HepG2 (cell line): ENCODE measurements at regions not wholly inside any gene's neighbourhood (a gene's known extent, or its start where the extent isn't known, plus 50 kb on each side); places are given as distances from the start of the nearest gene placed in this dataset.
"Not testable (repeated sequence)": the region's sequence is repeated elsewhere in the genome, so short reads cannot be mapped to it uniquely, and the experiment has no call there.

ENCODE experiments used
- ATAC-seq: fragments of 200-7000 bp; cut with Tn5 transposase; 3 replicates; pipeline ENCODE4 v1.9.1; 2020; ENCODE audit warnings: mild to moderate bottlenecking, moderate library complexity
- BruUV-seq: library from RNA; stranded (reverse); fragments of 400-500 nt; replicated peaks from 2 replicates; lab custom pipeline; 2021; lab: Mats Ljungman, UMichigan
- CTCF ChIA-PET: fragments of 300-600 bp; formaldehyde crosslinking; extraction: SDS; loops from one replicate; lab custom pipeline; 2021; ENCODE audit warnings: low total read pairs, inconsistent platforms, low intra/inter-chr PET ratio; lab: Yijun Ruan, JAX
- POLR2A ChIA-PET: fragments of 350-600 bp; sonication (Branson Sonifier 250); formaldehyde crosslinking; loops from one replicate; lab custom pipeline; 2020; ENCODE audit warnings: antibody characterized with exemption, inconsistent platforms; lab: Yijun Ruan, JAX
- DNase-seq: peaks from one replicate; pipeline ENCODE4 v3.0.0-alpha.2; 2015; ENCODE audit warnings: low spot score
- FAIRE-seq: peaks from 3 replicates; lab custom pipeline; 2011; peaks lifted over from hg19 to GRCh38; lab: Jason Lieb, UNC
- H2AFZ ChIP-seq: one replicate; pipeline ENCODE4 v1.6.1; 2011; ENCODE audit warnings: low read length, inconsistent platforms
- H3K27ac ChIP-seq: fragments of 300-600 bp; 3 replicates; pipeline ENCODE4 v1.8.0; 2011; ENCODE audit warnings: mixed run types, mild to moderate bottlenecking, mixed read lengths, low read length, inconsistent platforms; ENCODE audit not compliant: insufficient read depth; ENCODE audit errors: extremely low read length
- H3K27me3 ChIP-seq, 2 experiments: fragments of 200-600 bp in 1 of 2; 2 replicates in 1 of 2; 3 replicates in 1 of 2; pipeline versions ENCODE4 v1.6.0 to v1.8.0; 2011; ENCODE audit warnings: low read length in 2 of 2, mild to moderate bottlenecking in 2 of 2, moderate library complexity in 2 of 2, inconsistent platforms in 1 of 2; ENCODE audit not compliant: insufficient read depth in 2 of 2, control insufficient read depth in 1 of 2
- H3K36me3 ChIP-seq, 2 experiments: fragments of 200-600 bp in 1 of 2; replicated peaks in 1 of 2; 2 replicates in 1 of 2; 3 replicates in 1 of 2; pipeline versions ENCODE4 v1.5.1 to v1.8.0; 2011; ENCODE audit warnings: low read length in 2 of 2, inconsistent platforms in 1 of 2; ENCODE audit not compliant: insufficient read depth in 2 of 2, control insufficient read depth in 1 of 2
- H3K4me1 ChIP-seq: 2 replicates; pipeline ENCODE4 v1.5.1; 2012; ENCODE audit warnings: low read length, inconsistent platforms; ENCODE audit not compliant: insufficient read depth
- H3K4me2 ChIP-seq: 2 replicates; pipeline ENCODE4 v1.6.0; 2011; ENCODE audit warnings: low read depth, low read length, inconsistent platforms
- H3K4me3 ChIP-seq, 3 experiments: fragments of 200-600 bp in 1 of 3; sonication (generic), shearing (Covaris generic) in 1 of 3; replicated peaks in 1 of 3; 2 replicates each; pipeline ENCODE4 v1.5.1; 2011 to 2016; ENCODE audit warnings: low read length in 3 of 3, inconsistent platforms in 2 of 3, low read depth in 2 of 3, mild to moderate bottlenecking in 2 of 3, control low read depth in 1 of 3, mixed read lengths in 1 of 3; ENCODE audit not compliant: insufficient read depth in 1 of 3
- H3K79me2 ChIP-seq: one replicate; pipeline ENCODE4 v1.6.1; 2011; ENCODE audit warnings: low read length, inconsistent platforms; ENCODE audit not compliant: insufficient read depth
- H3K9ac ChIP-seq: 2 replicates; pipeline ENCODE4 v1.6.0; 2011; ENCODE audit warnings: mild to moderate bottlenecking, low read depth, low read length, inconsistent platforms; ENCODE audit not compliant: insufficient read depth
- H3K9me3 ChIP-seq: 2 replicates; pipeline ENCODE4 v1.5.1; 2012; ENCODE audit warnings: mild to moderate bottlenecking, low read length
- H4K20me1 ChIP-seq: 2 replicates; pipeline ENCODE4 v1.6.0; 2011; ENCODE audit warnings: inconsistent platforms, mild to moderate bottlenecking, low read length, moderate library complexity; ENCODE audit not compliant: insufficient read depth
- ARID4A ChIP-seq: sonication (generic); formaldehyde crosslinking; IDR thresholded peaks from 2 replicates; pipeline ENCODE4 v1.5.0; 2020; ENCODE audit warnings: mild to moderate bottlenecking, missing genetic modification reagents, borderline replicate concordance
- CBX2 ChIP-seq, 2 experiments: fragments of 200-600 bp in 1 of 2; sonication (generic); formaldehyde crosslinking in 1 of 2; IDR thresholded peaks; 2 replicates each; pipeline versions ENCODE4 v1.7.0 to v1.8.1; 2018 to 2022; ENCODE audit warnings: low read depth in 2 of 2, low read length in 1 of 2, mild to moderate bottlenecking in 1 of 2, missing genetic modification reagents in 1 of 2
- DMTF1 ChIP-seq: sonication (generic); formaldehyde crosslinking; IDR thresholded peaks from 2 replicates; pipeline ENCODE4 v1.4.0; 2020; ENCODE audit warnings: mild to moderate bottlenecking, missing genetic modification reagents
- MLXIP ChIP-seq: sonication (generic); formaldehyde crosslinking; IDR thresholded peaks from 2 replicates; pipeline ENCODE4 v1.9.0; 2021; ENCODE audit warnings: missing genetic modification reagents, borderline replicate concordance
- YEATS4 ChIP-seq: sonication (generic); formaldehyde crosslinking; IDR thresholded peaks from 2 replicates; pipeline ENCODE4 v1.4.0; 2020; ENCODE audit warnings: missing genetic modification reagents, borderline replicate concordance
- WGBS: methylation state at CpG from one replicate; pipeline ENCODE4 v1.1.6; 2017; ENCODE audit warnings: low lambda C conversion rate; 5-methylcytosine and 5-hydroxymethylcytosine counted together
- in situ Hi-C: cut with HindIII; loops from 2 replicates; pipeline ENCODE4 v1.10.0; 2017; ENCODE audit warnings: low pct_unique_long_range_greater_than_20kb; ENCODE audit not compliant: extremely low pct_ligation_motif_present
- intact Hi-C: fragments of 100-400 bp; cut with micrococcal nuclease; formaldehyde crosslinking; loops from one replicate; pipeline ENCODE4 v1.10.0; 2022; ENCODE audit not compliant: unreplicated experiment

- ATAC-seq, H2AFZ ChIP-seq, H4K20me1 ChIP-seq, DNase-seq, intact Hi-C loops, CTCF ChIA-PET, BruUV-seq, H3K27ac ChIP-seq, H3K9ac ChIP-seq, POLR2A ChIA-PET, H3K9me3 ChIP-seq, H3K4me3 ChIP-seq, H3K27me3 ChIP-seq, in situ Hi-C loops, FAIRE-seq, H3K36me3 ChIP-seq, H3K4me1 ChIP-seq, H3K79me2 ChIP-seq, H3K4me2 ChIP-seq: not testable (repeated sequence)
- WGBS = 71% methylated on average over 4 of the region's 4 CpGs
These were observed 69.5 kb downstream of the HINT1 start for GRCh38 chr5:131095561-131095960.

- Histone ChIP-seq H3K27ac (no peak overlapping the region), H2AFZ (no peak overlapping the region), H3K36me3 (no peaks in the 10 kb centered on the region), H3K27me3 (no peaks in the 10 kb centered on the region), H3K4me2 (no peak overlapping the region), H3K79me2 (no peaks in the 10 kb centered on the region), H3K4me3 (no peak overlapping the region), H3K9me3 (no peaks in the 10 kb centered on the region), H3K9ac (no peak overlapping the region), H3K4me1 (peaks cover 8% of the 10 kb centered on the region), H4K20me1 (no peaks in the 10 kb centered on the region)
- in situ Hi-C loops (no loop called here), intact Hi-C loops (no loop called here)
- no peak for TF ChIP-seq YEATS4
- TF ChIP-seq MLXIP (CRISPR knock-in tag) = no peak
- TF ChIP-seq CBX2 (IDR thresholded peaks at IDR 0.05; ENCODE audit: low read depth, low read length) = no peak
- no peak for TF ChIP-seq CBX2 (CRISPR knock-in tag; IDR thresholded peaks at IDR 0.05; ENCODE audit: low read depth)
- TF ChIP-seq DMTF1 (CRISPR knock-in tag) = no peak
- no peak for TF ChIP-seq ARID4A (CRISPR knock-in tag)
- ChIA-PET CTCF (no interaction called here), POLR2A (no interaction called here)
- no TSS peak for BruUV-seq
- 18% methylated on average over 3 of the region's 3 CpGs for WGBS
- DNase-seq = no peak
- FAIRE-seq = no peak
- ATAC-seq = no peak
These were observed 80.6 kb downstream of the HINT1 start for GRCh38 chr5:131084436-131084835.
